DMS53 treated with DMSO at 0.1 percent for 48 hours (cell line): ENCODE measurements at regions not wholly inside any gene's neighbourhood (a gene's known extent, or its start where the extent isn't known, plus 50 kb on each side); places are given as distances from the start of the nearest gene placed in this dataset.
A peak's percentile ranks its signal among the peaks of the same experiment; 100 is the strongest.
"Not testable (repeated sequence)": the region's sequence is repeated elsewhere in the genome, so short reads cannot be mapped to it uniquely, and the experiment has no call there.

Source experiments
- DNase-seq: peaks from one replicate; lab custom pipeline; 2025; ENCODE audit not compliant: unreplicated experiment; lab: John Stamatoyannopoulos, UW

DNA sequence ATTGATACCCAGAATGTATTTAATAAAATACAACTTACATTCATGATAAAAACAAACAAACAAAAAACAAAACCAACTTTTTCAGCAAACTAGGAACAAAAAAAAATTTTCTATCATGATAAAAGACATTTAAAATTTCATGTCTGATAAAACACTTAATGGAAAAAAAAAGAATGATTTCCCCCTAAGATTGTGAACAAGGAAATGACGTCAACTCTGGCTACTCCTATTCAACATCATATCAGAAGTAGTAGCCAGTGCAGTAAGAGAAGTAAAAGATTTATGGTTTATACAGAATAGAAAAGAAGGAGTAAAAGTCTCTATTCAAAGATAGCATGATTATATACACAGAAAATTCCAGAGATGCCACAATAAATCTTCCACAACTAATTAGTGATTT is 1306.6 kb downstream of the FSCB start:
- DNase-seq: no peak

DNA sequence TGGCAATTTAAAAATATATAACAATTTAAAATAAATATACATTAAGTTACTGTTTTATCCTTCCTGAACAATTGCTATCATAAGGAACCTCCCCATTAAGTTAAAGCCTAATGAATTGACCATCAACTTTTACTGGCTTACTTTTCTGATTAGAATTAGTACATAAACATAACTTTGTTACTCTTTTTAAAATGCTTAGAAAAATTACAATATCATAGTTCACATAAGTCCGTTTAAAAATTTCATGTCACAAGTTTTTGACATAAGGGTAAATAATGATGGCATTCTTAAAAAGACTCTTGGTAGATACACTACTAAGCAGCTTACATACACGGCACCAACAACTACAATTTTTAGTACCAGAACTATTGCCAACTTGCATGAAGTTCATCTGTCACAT is 1308.6 kb downstream of the FSCB start:
- DNase-seq: no peak

DNA sequence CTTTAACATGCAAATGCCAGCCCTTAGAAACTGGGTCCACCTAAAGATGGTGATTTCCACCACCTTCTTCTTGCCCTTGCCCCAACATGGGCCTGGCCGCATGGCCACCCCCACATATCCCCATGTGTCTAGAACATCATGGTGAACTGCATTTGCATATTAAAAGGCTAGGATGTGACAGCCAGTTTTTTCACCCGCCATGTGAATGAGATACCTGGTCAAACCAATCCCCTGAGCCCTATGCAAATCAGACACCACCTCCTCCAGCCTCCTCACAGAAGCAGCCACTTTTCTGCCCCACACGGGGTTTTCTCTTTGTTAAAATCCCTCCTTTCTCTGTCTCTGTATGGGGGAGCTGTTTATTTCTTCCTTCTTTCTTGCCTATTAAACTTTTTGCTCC is 1322.5 kb downstream of the FSCB start:
- DNase-seq: no peak

DNA sequence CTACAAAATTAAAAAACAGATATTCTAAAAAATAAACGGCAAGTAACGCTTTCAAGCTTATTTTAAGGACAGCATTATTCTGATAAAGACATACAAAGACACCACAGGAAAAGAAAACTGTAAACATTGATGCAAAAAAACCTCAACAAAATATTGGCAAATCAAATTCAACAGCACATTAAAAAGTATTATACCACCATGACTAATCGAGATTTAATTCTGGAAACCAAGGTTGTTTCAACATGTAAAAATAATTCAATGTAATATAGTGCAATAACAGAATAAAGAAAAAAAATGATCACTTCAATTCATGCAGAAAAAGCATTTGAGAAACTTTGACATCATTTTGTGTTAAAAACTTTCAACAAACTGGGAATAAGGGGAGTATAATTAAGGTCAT is 1323.2 kb downstream of the FSCB start:
- no peak for DNase-seq

DNA sequence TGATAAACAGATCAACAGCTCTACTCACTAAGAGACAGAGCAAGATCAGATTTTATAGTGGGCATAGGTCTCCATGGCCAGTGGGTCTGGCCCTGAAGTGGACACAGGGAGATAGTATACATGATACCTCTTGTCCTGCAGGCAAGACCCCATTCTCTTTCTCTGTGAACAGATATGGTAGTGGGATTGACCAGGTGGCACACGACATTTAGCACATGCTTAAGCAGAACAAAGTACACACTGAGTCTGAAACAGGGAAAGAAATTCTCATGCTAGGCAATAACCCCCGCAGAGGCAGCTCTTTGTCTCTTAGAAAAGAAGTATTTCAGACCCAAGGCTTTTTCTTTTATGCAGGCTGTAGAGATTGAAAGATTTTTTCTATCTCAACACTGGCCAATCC is 1331.2 kb downstream of the FSCB start:
- DNase-seq: no peak

DNA sequence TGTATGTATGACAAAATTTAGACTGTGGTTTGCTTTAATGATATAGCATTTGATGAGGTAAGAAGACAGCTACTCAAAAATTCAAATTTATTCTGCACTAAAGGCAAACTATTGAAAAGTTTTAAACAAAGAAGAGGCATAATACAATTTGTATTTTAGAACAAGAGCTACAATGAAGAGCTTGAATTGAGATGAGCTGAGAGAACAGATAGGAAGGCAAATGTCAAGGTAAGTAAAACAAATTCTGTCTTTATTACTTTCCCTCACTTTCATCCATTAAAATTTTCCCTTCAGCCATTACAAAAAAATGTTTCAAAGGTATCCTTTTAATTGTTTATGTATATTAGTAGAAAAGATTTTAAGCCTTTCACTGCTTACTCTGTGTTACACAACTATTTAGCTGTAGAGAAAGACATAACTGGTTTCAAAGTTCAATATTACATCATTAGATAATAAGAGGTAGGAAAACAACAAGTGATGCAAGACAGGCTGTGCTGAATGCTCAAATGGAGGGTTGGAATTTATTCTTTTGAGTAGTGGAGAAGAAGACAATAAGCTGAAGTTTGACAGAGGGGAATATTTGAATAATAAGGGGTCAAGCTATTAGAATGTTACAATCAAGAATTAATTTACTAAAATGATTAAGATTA is 1334.1 kb downstream of the FSCB start:
- peak; percentile 1 for DNase-seq

DNA sequence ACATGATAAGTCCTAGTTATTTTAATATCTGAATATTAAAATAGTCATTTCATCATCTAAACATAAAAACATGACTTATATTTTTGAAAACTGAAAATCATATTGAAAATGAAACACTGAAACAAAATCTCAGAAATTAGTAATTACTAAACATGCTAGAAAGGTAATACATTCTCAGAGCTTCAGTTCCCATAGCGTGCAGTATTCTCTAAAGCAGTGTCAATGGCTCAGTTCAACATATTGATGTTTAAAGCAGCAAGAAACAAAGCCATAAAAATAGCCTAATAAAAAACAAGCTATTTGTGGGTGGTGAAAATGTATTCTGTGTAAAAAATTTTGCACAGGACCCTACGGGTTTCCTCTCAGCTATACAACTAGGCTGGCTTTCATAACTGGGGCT is 1337.4 kb downstream of the FSCB start:
- DNase-seq: no peak

DNA sequence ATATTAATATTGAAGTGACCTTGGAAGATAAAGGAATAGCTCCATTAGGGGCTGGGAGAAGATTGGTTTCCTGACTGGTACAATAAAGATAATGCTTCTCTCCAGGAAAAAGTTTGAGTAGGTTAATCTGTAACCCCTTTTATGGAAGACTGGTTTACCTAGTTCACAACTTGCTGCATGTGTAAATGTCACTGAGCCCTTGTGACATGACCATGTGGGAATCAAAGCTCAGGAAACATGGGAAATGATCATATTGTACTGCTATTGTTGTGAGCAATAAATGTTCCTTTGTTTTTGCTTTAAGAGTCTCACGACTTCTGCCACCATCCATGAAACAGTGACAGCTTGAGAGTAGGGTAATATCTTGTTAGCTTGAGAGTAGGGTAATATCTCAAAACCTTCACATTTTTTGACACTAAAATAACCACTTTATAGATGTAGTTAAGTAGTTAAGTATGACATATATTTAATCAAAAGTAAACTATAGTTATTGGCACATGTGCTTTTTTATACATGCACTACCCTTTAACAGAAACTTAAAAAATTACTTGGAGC is 1338.6 kb downstream of the FSCB start:
- DNase-seq: no peak

DNA sequence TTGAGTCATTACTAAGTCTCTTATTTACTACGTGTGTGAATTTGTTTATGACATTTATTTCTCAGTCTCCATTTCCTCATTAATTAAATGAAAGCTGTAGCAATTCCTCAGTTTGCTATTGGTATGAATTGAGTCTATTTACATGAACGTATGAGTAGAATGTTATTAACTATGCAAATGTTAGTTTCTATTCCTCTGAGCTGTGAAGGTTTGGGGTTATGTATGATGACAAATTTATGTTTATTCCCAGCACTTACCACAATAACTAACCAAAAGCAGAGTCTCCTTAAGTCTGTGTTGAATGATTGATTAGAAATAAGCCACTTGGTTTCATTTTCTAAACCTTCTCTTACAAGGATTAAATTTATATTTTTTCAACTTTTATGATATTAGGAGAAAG is 1340.9 kb downstream of the FSCB start:
- DNase-seq: no peak

DNA sequence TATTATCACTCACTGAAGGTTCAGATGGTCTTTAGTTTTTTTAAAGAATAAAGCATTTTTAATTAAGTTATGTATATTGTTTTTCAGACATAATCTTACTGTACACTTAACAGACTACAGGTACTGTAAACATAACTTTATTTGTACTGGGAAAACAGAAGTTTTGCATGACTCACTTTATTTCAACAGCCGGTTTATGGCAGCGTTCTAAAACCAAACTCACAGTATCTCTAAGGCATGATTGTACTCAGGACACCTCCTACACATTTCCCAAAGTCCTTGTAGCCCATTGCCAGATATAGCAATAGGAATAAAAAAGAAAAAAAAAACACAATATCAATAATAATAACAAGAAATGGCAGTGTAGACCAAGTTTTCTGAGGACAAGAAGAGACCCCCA is 1341.4 kb downstream of the FSCB start:
- no peak for DNase-seq

DNA sequence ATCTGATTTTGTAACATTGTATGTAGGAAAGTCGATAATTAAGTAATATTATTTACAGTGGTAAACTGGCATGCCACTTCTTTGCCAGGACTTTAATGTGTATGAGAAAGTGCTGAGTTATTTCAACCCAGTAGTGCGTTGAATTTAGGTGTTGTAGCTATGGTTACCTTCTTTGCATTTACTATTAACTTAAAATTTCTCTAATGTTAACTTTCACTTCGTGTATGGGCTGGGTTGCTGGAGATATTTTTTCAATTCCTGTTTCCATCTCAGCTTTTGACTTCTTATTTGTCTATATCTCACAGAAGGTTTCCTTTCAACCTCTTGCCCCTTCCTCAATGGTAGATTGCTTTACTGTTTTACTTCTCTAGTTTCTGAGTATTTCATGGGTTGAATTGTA is 1345.6 kb downstream of the FSCB start:
- no peak for DNase-seq

DNA sequence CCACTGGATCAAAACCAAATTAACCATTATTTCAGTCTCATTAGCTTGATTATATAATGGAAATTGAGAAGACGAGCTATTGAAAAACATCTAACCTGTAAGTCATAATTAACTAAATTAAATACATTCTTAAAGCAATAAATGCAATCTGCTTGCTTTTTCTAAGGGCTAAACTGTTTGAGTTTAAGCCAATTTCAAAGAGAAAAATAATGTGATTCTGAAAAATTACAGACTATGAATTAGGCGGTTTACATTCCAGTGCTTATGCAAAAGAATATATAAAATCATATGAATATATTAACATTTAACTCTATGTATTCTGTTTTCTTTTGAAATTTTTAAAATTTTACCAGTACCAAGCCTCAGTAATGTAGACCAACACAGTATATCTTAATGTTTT is 1349.4 kb downstream of the FSCB start:
- no peak for DNase-seq

DNA sequence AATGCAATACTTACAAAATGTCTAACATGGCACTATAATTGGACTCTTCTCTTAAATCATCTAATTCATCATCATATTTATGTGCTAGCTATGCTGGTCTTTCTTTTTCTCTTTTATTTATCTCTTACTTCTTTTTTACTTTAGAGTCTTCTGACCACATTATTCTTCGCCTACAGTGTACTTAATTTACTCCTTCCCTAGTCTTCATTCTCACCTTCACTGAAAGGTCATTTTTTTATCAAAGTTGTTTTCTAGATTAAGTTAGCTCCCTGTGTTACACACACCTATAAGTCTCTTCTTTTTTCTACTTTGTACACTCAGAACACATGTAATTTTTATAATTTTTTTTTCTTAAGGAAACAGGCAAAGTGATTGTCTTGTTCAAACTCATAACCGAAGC is 1351.2 kb downstream of the FSCB start:
- no peak for DNase-seq

DNA sequence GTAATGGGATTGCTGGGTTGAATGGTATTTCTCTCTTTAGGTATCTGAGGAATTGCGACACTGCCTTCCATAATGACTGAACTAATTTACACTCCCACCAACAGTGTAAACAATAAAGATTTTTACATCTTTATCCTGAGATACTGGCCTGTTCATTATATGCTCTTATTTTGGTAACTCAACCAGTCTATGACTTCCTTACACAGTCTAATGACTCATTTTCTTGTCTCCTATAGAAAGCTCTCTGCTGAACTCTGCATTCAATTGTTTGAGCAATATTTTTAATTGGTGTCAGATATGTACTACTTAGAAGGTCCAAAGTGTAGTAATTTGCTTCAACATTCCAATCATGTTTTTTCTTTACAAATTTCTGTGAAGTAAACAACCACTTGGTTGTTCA is 1351.8 kb downstream of the FSCB start:
- no peak for DNase-seq

DNA sequence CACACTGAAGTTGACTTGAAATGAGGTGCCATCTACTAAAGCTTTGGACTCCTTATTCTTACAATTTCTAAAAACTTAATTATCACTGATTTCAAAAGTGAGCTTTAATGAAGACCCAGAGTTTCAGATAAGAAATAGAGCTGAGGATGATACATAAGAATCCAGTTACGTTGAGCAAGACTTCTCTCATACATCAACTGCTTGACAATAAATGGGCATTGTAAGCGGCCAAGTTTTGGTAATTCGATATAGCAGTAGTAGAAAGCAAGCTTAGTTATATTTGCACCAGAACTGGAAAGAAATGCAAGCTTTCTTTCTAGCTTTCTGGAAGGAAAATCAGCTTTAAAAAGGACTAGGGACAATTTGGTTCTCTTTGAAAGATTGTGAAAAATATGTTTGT is 1359.6 kb downstream of the FSCB start:
- DNase-seq: no peak

DNA sequence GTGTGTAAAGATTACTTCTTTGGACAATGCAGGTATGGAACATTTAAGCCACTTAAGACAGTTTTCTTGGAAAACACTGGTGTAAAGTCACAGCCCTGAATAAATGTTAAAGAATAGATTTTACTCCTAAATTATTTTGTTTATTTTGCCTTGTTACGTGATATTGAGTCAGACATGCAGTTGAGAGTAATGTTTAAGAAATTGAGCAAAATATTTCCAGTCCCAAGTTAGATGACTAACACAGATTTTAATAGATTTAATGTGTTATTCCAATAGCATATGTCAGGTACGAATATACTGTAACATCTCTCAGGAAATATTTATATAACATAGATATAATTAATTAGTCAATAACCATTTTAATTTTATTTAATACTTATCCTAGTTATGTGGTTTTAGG is 1361.7 kb downstream of the FSCB start:
- DNase-seq: no peak

DNA sequence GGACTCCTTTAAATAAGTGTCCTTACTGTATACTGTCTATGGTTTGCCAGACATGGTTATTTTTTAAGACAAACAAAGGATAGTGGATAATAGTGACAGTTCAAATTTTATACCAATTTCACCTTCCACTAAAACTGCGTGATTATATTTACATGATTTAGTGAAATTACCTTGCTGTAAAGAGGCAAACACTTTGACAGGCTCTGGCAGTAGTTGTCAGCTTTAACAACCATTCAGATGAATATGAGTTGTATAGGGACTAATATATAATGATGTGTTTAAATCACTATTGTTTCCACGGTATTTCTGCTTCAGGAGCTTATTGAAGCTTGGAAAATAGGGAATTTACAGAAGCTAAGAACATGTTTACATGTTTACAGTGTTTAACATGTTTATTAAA is 1364.0 kb downstream of the FSCB start:
- DNase-seq: no peak

DNA sequence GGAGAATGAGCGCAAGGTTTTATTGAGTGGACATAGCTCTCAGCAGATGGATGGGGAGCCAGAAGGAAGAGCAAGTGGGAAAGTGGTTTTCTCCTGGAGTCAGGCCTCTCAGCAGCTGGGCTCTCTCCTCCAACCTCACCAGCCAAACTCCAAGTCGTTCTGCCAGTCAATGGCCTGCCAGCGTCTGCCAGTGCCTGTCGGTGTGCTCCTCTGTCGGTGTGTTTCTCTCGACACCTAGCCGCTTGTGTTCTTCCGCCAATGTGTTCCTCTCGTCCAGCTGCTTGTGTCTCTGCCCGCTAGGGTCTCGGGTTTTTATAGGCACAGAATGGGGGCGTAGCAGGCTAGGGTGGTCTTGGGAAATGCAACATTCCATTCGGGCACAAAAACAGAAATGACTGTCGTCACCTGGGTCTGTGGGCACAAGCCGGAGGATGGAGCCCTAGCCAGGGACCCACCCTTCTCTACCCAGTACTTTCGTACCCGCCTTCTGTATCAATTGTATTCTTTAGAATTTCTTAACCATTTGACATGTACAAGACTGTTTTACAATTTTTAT is 1365.4 kb downstream of the FSCB start:
- no peak for DNase-seq

DNA sequence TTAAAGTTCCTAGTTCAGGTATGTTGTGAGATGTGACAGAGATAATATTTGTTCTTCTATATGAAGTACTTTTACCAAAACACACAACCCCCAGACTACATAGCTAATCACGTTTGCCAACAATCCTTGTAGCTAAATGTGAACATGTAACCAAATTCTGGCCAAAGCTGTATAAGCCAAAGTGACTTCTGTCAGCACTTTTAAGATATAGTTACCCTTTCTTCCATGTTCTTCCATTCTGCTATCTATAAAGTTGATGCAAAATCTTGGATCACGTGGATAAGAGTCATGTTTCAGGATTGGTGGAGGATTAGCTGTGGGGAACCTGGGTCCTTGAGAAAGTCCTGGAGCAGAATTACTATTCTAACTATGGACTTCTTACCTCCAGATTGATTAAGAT is 1366.6 kb downstream of the FSCB start:
- no peak for DNase-seq

DNA sequence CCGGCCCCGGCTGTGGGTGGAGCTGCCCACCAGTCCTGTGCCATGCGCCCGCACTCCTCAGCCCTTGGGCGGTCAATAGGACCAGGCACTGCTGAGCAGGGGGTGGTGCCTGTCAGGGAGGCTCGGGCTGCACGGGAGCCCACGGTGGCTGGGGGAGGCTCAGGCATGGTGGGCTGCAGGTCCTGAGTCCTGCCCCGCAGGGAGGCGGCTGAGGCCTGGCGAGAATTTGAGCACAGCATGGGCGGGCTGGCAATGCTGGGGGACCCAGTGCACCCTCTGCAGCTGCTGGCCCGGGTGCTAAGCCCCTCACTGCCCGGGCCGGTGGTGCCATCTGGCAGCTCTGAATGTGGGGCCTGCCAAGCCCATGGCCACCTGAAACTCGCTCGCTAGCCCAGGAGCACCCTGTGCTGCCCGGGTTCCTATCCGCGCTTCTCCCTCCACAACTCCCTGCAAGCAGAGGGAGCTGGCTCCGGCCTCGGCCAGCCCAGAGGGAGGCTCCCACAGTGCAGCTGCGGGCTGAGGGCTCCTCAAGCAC is 1371.1 kb downstream of the FSCB start:
- no peak for DNase-seq

DNA sequence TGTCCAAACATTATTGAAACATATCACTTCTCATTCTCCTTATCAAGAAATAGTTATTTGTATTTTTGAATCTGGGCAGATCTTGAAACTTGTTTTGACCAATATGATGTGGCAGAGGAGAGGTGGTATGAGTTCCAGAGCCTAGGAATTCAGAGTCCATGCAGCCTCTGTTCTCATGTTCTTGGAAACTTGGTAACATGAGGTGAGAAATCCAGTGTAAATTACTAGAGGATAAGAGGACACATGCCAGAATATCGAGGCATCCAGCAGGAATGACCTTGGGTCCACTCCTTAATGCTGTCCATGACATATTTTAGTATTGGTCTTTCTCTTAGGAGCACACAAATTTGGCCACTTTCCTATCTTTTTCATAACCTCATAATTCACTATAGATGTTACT is 1374.6 kb downstream of the FSCB start:
- no peak for DNase-seq

DNA sequence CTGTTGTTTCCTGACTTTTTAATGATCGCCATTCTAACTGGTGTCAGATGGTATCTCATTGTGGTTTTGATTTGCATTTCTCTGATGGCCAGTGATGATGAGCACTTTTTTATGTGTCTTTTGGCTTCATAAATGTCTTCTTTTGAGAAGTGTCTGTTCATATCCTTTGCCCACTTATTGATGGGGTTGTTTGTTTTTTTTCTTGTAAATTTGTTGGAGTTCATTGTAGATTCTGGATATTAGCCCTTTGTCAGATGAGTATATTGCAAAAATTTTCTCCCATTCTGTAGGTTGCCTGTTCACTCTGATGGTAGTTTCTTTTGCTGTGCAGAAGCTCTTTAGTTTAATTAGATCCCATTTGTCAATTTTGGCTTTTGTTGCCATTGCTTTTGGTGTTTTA is 1378.7 kb downstream of the FSCB start:
- not testable (repeated sequence) for DNase-seq

DNA sequence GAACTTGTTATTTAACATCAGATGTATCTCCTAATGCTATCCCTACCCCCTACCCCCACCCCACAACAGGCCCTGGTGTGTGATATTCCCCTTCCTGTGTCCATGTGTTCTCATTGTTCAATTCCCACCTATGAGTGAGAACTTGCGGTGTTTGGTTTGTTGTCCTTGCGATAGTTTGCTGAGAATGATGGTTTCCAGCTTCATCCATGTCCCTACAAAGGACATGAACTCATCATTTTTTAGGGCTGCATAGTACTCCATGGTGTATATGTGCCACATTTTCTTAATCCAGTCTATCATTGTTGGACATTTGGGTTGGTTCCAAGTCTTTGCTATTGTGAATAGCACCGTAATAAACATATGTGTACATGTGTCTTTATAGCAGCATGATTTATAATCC is 1379.2 kb downstream of the FSCB start:
- DNase-seq: not testable (repeated sequence)
